GM06990 (cell line): ENCODE measurements at regions not wholly inside any gene's neighbourhood (a gene's known extent, or its start where the extent isn't known, plus 50 kb on each side); places are given as distances from the start of the nearest gene placed in this dataset.

ENCODE experiments used
- DNase-seq: peaks from one replicate; pipeline ENCODE4 v3.0.0-alpha.2; 2011; ENCODE audit not compliant: insufficient read length; ENCODE audit errors: extremely low read depth
- H3K27me3 ChIP-seq: replicated peaks from 2 replicates; pipeline ENCODE4 v1.6.0; 2011; ENCODE audit warnings: low read length; ENCODE audit not compliant: control insufficient read depth, insufficient read depth
- H3K36me3 ChIP-seq: 2 replicates; pipeline ENCODE4 v1.5.1; 2011; ENCODE audit warnings: low read length; ENCODE audit not compliant: control insufficient read depth, insufficient read depth
- H3K4me3 ChIP-seq: replicated peaks from 2 replicates; pipeline ENCODE4 v1.5.1; 2011; ENCODE audit warnings: low read depth, mild to moderate bottlenecking, control low read depth, low read length
- CTCF ChIP-seq: IDR thresholded peaks from 2 replicates; pipeline ENCODE4 v1.5.1; 2011; ENCODE audit warnings: low read length, control low read depth, mild to moderate bottlenecking, inconsistent platforms; ENCODE audit not compliant: insufficient read depth, poor library complexity, severe bottlenecking

GRCh38 chr12:19890024-19890423 is 450.7 kb downstream of the AEBP2 start:
- H3K36me3 ChIP-seq, result no peaks in the 10 kb centered on the region
- no peak overlapping the region for H3K4me3 ChIP-seq
- DNase-seq, result no peak
- no peaks in the 10 kb centered on the region for H3K27me3 ChIP-seq
- TF ChIP-seq CTCF, result no peak

GRCh38 chr12:19891936-19892591 is 452.8 kb downstream of the AEBP2 start:
- Histone ChIP-seq H3K4me3 (no peak overlapping the region), H3K36me3 (no peaks in the 10 kb centered on the region), H3K27me3 (no peaks in the 10 kb centered on the region)
- DNase-seq, result no peak
- TF ChIP-seq CTCF, result no peak

- TF ChIP-seq CTCF, result peak; percentile 11
- H3K4me3 ChIP-seq, result no peak overlapping the region
- H3K27me3 ChIP-seq, result no peaks in the 10 kb centered on the region
- no peaks in the 10 kb centered on the region for H3K36me3 ChIP-seq
- no peak for DNase-seq
Measured at GRCh38 chr12:19893514-19893913, 454.2 kb downstream of the AEBP2 start.

GRCh38 chr12:19894050-19894449 is 454.8 kb downstream of the AEBP2 start:
- Histone ChIP-seq H3K27me3 (no peaks in the 10 kb centered on the region), H3K36me3 (no peaks in the 10 kb centered on the region), H3K4me3 (no peak overlapping the region)
- no peak for TF ChIP-seq CTCF
- no peak for DNase-seq

GRCh38 chr12:19894803-19895202 is 455.5 kb downstream of the AEBP2 start:
- Histone ChIP-seq H3K36me3 (no peaks in the 10 kb centered on the region), H3K4me3 (0 out of 2 replicates have a peak overlapping the region, but pooled peaks have one; percentile 1), H3K27me3 (no peaks in the 10 kb centered on the region)
- no peak for TF ChIP-seq CTCF
- DNase-seq, result peak; percentile 40
